GM23338 (cell line): ENCODE measurements at regions not wholly inside any gene's neighbourhood (a gene's known extent, or its start where the extent isn't known, plus 50 kb on each side); places are given as distances from the start of the nearest gene placed in this dataset.

ENCODE experiments used
- ATAC-seq: fragments of 200-7000 bp; cut with Tn5 transposase; 3 replicates; pipeline ENCODE4 v1.9.1; 2020
- DNase-seq: peaks from one replicate; pipeline ENCODE4 v3.0.0-alpha.2; 2015; ENCODE audit warnings: low spot score
- H2AFZ ChIP-seq: fragments of 200-600 bp; sonication (generic); 2 replicates; pipeline ENCODE4 v1.8.0; 2016; ENCODE audit warnings: antibody characterized with exemption, mild to moderate bottlenecking, moderate library complexity
- H3F3A ChIP-seq: fragments of 200-600 bp; sonication (generic); replicated peaks from 2 replicates; pipeline ENCODE4 v1.8.0; 2017; ENCODE audit warnings: antibody characterized with exemption, mixed run types, low read depth
- H3K27ac ChIP-seq: fragments of 200-600 bp; sonication (generic); 2 replicates; pipeline ENCODE4 v1.6.1; 2016; ENCODE audit warnings: low read depth
- H3K27me3 ChIP-seq: fragments of 200-600 bp; sonication (generic); 2 replicates; pipeline ENCODE4 v1.8.0; 2016; ENCODE audit warnings: mild to moderate bottlenecking, mixed run types, moderate library complexity; ENCODE audit not compliant: insufficient read depth
- H3K36me3 ChIP-seq: fragments of 200-600 bp; sonication (generic); 2 replicates; pipeline ENCODE4 v1.8.0; 2016; ENCODE audit warnings: mild to moderate bottlenecking; ENCODE audit not compliant: insufficient read depth
- H3K4me1 ChIP-seq: fragments of 200-600 bp; sonication (generic); 2 replicates; pipeline ENCODE4 v1.8.0; 2016; ENCODE audit warnings: mild to moderate bottlenecking, moderate library complexity; ENCODE audit not compliant: insufficient read depth
- H3K4me2 ChIP-seq: fragments of 200-600 bp; sonication (generic); 2 replicates; pipeline ENCODE4 v1.7.1; 2017; ENCODE audit warnings: mixed run types
- H3K4me3 ChIP-seq: fragments of 200-600 bp; sonication (generic); 2 replicates; pipeline ENCODE4 v1.6.1; 2016; ENCODE audit warnings: mixed run types
- H3K79me2 ChIP-seq: fragments of 200-600 bp; sonication (generic); replicated peaks from 2 replicates; pipeline ENCODE4 v1.8.0; 2017; ENCODE audit warnings: mild to moderate bottlenecking; ENCODE audit not compliant: insufficient read depth
- H3K9me2 ChIP-seq: fragments of 200-600 bp; sonication (generic); 2 replicates; pipeline ENCODE4 v1.8.0; 2017; ENCODE audit not compliant: insufficient read depth
- H4K20me1 ChIP-seq: fragments of 200-600 bp; sonication (generic); replicated peaks from 2 replicates; pipeline ENCODE4 v1.8.0; 2017; ENCODE audit warnings: mild to moderate bottlenecking; ENCODE audit not compliant: insufficient read depth
- H3K27ac Mint-ChIP-seq: 2 replicates; pipeline ENCODE4 v1.8.0; 2020; ENCODE audit warnings: inconsistent platforms, mild to moderate bottlenecking, moderate library complexity, mixed read lengths
- H3K27me3 Mint-ChIP-seq: 3 replicates; pipeline ENCODE4 v1.8.0; 2022; ENCODE audit warnings: low read depth, mild to moderate bottlenecking, moderate library complexity, mixed read lengths, inconsistent platforms; ENCODE audit not compliant: insufficient read depth, poor library complexity
- H3K36me3 Mint-ChIP-seq: 3 replicates; pipeline ENCODE4 v1.8.0; 2021; ENCODE audit warnings: low read depth, mild to moderate bottlenecking, inconsistent platforms, moderate library complexity, mixed read lengths
- H3K4me1 Mint-ChIP-seq: 3 replicates; pipeline ENCODE4 v1.8.0; 2020; ENCODE audit warnings: mild to moderate bottlenecking, inconsistent platforms, mixed read lengths
- H3K4me3 Mint-ChIP-seq: 3 replicates; pipeline ENCODE4 v1.8.0; 2021; ENCODE audit warnings: moderate library complexity, mild to moderate bottlenecking, inconsistent platforms, mixed read lengths
- H3K9me3 Mint-ChIP-seq: 3 replicates; pipeline ENCODE4 v1.8.0; 2020; ENCODE audit warnings: moderate library complexity, mild to moderate bottlenecking, inconsistent platforms, mixed read lengths
- CREB1 ChIP-seq: fragments of 250-450 bp; sonication (Bioruptor Pico); IDR thresholded peaks from 2 replicates; pipeline ENCODE4 v1.5.0; 2020; ENCODE audit warnings: low read depth, mild to moderate bottlenecking, moderate library complexity
- EZH2 ChIP-seq: fragments of 200-600 bp; sonication (generic); IDR thresholded peaks from one replicate; pipeline ENCODE4 v1.8.0; 2017; ENCODE audit warnings: antibody characterized with exemption, mild to moderate bottlenecking, low read depth; ENCODE audit not compliant: unreplicated experiment
- EZH2phosphoT487 ChIP-seq: fragments of 200-600 bp; sonication (generic); IDR thresholded peaks from one replicate; pipeline ENCODE4 v1.8.1; 2018; ENCODE audit warnings: antibody characterized with exemption; ENCODE audit not compliant: unreplicated experiment
- JUNB ChIP-seq: IDR thresholded peaks from one replicate; pipeline ENCODE4 v1.6.1; 2016; ENCODE audit warnings: antibody characterized with exemption; ENCODE audit not compliant: unreplicated experiment
- POLR2AphosphoS5 ChIP-seq: IDR thresholded peaks from 2 replicates; pipeline ENCODE4 v1.6.1; 2016; ENCODE audit warnings: antibody characterized with exemption, low read depth
- STAT1 ChIP-seq: IDR thresholded peaks from one replicate; pipeline ENCODE4 v1.6.1; 2016; ENCODE audit warnings: antibody characterized with exemption; ENCODE audit not compliant: unreplicated experiment
- ZNF114 ChIP-seq: fragments of 250-450 bp; sonication (Bioruptor Pico); IDR thresholded peaks from 2 replicates; pipeline ENCODE4 v1.5.0; 2020; ENCODE audit warnings: mild to moderate bottlenecking, moderate library complexity
- ZNF331 ChIP-seq: fragments of 250-450 bp; sonication (Bioruptor Pico); IDR thresholded peaks from 2 replicates; pipeline ENCODE4 v1.5.0; 2020; ENCODE audit warnings: low read depth, mild to moderate bottlenecking, moderate library complexity
- TF ChIP-seq, protein P1 (sequence below): IDR thresholded peaks from 2 replicates; pipeline ENCODE4 v1.6.1; 2016; ENCODE audit warnings: antibody characterized with exemption
- TF ChIP-seq, protein P2 (sequence below): IDR thresholded peaks from one replicate; pipeline ENCODE4 v1.6.1; 2018; ENCODE audit warnings: antibody characterized with exemption; ENCODE audit not compliant: unreplicated experiment
- TF ChIP-seq, protein P3 (sequence below), 2 experiments: fragments of 200-600 bp in 1 of 2; sonication (generic) in 1 of 2; conservative IDR thresholded peaks; 2 replicates each; pipeline versions ENCODE4 v1.5.1 to v1.6.1; 2016 to 2017; ENCODE audit warnings: antibody characterized with exemption in 2 of 2, low read depth in 2 of 2, mild to moderate bottlenecking in 2 of 2, moderate library complexity in 1 of 2
- TF ChIP-seq, protein P4 (sequence below): fragments of 250-450 bp; sonication (Bioruptor Pico); IDR thresholded peaks from 2 replicates; pipeline ENCODE4 v1.5.0; 2020; ENCODE audit warnings: mild to moderate bottlenecking, moderate library complexity

DNA sequence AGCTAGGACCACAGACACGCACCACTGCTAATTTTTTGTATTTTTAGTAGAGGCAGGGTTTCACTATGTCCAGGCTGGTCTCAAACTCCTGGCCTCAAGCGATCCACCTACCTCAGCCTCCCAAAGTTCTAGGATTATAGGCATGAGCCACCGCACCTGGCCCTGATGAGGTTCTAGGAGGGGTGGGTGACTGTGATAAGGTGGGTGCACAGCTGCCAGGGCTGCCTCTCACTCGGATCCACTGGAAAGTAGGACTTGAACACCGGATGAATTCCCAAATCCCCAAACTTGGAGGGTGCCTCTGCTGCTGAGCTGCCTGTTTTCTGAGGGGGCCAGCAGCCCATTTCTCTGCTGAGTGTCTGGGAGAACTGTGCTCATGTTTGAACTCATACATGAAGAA lies 68.2 kb upstream of the PARP1 start (continued):
- no peak for TF ChIP-seq CREB1 (CRISPR knock-in tag)
- TF ChIP-seq EZH2, result no peak
- TF ChIP-seq, protein P1, sequence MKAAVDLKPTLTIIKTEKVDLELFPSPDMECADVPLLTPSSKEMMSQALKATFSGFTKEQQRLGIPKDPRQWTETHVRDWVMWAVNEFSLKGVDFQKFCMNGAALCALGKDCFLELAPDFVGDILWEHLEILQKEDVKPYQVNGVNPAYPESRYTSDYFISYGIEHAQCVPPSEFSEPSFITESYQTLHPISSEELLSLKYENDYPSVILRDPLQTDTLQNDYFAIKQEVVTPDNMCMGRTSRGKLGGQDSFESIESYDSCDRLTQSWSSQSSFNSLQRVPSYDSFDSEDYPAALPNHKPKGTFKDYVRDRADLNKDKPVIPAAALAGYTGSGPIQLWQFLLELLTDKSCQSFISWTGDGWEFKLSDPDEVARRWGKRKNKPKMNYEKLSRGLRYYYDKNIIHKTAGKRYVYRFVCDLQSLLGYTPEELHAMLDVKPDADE, result no peak
- TF ChIP-seq, protein P2, sequence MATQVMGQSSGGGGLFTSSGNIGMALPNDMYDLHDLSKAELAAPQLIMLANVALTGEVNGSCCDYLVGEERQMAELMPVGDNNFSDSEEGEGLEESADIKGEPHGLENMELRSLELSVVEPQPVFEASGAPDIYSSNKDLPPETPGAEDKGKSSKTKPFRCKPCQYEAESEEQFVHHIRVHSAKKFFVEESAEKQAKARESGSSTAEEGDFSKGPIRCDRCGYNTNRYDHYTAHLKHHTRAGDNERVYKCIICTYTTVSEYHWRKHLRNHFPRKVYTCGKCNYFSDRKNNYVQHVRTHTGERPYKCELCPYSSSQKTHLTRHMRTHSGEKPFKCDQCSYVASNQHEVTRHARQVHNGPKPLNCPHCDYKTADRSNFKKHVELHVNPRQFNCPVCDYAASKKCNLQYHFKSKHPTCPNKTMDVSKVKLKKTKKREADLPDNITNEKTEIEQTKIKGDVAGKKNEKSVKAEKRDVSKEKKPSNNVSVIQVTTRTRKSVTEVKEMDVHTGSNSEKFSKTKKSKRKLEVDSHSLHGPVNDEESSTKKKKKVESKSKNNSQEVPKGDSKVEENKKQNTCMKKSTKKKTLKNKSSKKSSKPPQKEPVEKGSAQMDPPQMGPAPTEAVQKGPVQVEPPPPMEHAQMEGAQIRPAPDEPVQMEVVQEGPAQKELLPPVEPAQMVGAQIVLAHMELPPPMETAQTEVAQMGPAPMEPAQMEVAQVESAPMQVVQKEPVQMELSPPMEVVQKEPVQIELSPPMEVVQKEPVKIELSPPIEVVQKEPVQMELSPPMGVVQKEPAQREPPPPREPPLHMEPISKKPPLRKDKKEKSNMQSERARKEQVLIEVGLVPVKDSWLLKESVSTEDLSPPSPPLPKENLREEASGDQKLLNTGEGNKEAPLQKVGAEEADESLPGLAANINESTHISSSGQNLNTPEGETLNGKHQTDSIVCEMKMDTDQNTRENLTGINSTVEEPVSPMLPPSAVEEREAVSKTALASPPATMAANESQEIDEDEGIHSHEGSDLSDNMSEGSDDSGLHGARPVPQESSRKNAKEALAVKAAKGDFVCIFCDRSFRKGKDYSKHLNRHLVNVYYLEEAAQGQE, result no peak
- no peak for TF ChIP-seq POLR2AphosphoS5
- TF ChIP-seq, protein P3, sequence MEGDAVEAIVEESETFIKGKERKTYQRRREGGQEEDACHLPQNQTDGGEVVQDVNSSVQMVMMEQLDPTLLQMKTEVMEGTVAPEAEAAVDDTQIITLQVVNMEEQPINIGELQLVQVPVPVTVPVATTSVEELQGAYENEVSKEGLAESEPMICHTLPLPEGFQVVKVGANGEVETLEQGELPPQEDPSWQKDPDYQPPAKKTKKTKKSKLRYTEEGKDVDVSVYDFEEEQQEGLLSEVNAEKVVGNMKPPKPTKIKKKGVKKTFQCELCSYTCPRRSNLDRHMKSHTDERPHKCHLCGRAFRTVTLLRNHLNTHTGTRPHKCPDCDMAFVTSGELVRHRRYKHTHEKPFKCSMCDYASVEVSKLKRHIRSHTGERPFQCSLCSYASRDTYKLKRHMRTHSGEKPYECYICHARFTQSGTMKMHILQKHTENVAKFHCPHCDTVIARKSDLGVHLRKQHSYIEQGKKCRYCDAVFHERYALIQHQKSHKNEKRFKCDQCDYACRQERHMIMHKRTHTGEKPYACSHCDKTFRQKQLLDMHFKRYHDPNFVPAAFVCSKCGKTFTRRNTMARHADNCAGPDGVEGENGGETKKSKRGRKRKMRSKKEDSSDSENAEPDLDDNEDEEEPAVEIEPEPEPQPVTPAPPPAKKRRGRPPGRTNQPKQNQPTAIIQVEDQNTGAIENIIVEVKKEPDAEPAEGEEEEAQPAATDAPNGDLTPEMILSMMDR (conservative IDR thresholded peaks at IDR 0.05; ENCODE audit: low read depth in 2 of 2), result no peak
- TF ChIP-seq STAT1, result no peak
- TF ChIP-seq ZNF331 (CRISPR knock-in tag), result no peak
- TF ChIP-seq JUNB, result no peak

DNA sequence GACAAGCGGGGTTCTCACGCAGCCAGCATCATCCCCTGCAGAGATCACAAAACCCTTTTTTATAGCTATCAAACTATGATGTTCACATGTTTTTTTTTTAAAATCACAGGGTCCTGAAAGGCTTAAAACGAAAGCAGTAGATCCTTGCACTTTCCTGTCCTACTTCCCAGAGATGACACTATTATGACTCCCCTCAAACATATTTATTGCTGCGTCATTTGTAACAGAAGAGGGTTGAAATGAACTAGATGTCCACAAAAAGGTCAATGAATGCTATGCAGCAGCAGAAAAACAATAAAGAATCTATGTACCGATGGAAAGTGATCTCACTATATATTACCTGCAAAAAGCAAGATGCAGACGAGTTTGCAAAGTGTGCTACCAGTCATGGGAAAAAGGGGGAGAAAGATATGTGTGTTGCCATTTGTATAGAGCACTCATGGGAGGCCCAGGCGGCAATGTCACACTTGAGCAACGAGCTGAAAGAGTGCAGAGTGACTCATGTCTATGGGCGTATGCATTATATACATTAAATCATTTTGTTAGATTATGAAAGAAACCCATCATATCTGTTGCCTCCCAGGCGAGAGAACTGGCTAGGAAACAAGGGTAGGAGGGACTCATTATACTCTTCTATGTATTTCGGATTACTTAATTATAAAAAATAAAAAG lies 68.9 kb upstream of the PARP1 start:
- Mint-ChIP-seq H3K36me3 (no peaks in the 10 kb centered on the region), H3K9me3 (no peaks in the 10 kb centered on the region), H3K4me3 (no peak overlapping the region), H3K27me3 (peaks cover 5% of the 10 kb centered on the region), H3K4me1 (peaks cover 18% of the 10 kb centered on the region), H3K27ac (no peak overlapping the region)
- H3K4me3 ChIP-seq, result no peak overlapping the region
- H3K4me2 ChIP-seq, result no peak overlapping the region
- no peaks in the 10 kb centered on the region for H3K36me3 ChIP-seq
- DNase-seq, result no peak
- H3K9me2 ChIP-seq, result no peaks in the 10 kb centered on the region
- H3K79me2 ChIP-seq, result no peaks in the 10 kb centered on the region
- H4K20me1 ChIP-seq, result no peaks in the 10 kb centered on the region
- H3K4me1 ChIP-seq, result peaks cover 10% of the 10 kb centered on the region
- TF ChIP-seq EZH2phosphoT487 (no peak), ZNF114 (CRISPR knock-in tag) (no peak), JUNB (no peak), ZNF331 (CRISPR knock-in tag) (no peak), CREB1 (CRISPR knock-in tag) (no peak)
- TF ChIP-seq, protein P4, sequence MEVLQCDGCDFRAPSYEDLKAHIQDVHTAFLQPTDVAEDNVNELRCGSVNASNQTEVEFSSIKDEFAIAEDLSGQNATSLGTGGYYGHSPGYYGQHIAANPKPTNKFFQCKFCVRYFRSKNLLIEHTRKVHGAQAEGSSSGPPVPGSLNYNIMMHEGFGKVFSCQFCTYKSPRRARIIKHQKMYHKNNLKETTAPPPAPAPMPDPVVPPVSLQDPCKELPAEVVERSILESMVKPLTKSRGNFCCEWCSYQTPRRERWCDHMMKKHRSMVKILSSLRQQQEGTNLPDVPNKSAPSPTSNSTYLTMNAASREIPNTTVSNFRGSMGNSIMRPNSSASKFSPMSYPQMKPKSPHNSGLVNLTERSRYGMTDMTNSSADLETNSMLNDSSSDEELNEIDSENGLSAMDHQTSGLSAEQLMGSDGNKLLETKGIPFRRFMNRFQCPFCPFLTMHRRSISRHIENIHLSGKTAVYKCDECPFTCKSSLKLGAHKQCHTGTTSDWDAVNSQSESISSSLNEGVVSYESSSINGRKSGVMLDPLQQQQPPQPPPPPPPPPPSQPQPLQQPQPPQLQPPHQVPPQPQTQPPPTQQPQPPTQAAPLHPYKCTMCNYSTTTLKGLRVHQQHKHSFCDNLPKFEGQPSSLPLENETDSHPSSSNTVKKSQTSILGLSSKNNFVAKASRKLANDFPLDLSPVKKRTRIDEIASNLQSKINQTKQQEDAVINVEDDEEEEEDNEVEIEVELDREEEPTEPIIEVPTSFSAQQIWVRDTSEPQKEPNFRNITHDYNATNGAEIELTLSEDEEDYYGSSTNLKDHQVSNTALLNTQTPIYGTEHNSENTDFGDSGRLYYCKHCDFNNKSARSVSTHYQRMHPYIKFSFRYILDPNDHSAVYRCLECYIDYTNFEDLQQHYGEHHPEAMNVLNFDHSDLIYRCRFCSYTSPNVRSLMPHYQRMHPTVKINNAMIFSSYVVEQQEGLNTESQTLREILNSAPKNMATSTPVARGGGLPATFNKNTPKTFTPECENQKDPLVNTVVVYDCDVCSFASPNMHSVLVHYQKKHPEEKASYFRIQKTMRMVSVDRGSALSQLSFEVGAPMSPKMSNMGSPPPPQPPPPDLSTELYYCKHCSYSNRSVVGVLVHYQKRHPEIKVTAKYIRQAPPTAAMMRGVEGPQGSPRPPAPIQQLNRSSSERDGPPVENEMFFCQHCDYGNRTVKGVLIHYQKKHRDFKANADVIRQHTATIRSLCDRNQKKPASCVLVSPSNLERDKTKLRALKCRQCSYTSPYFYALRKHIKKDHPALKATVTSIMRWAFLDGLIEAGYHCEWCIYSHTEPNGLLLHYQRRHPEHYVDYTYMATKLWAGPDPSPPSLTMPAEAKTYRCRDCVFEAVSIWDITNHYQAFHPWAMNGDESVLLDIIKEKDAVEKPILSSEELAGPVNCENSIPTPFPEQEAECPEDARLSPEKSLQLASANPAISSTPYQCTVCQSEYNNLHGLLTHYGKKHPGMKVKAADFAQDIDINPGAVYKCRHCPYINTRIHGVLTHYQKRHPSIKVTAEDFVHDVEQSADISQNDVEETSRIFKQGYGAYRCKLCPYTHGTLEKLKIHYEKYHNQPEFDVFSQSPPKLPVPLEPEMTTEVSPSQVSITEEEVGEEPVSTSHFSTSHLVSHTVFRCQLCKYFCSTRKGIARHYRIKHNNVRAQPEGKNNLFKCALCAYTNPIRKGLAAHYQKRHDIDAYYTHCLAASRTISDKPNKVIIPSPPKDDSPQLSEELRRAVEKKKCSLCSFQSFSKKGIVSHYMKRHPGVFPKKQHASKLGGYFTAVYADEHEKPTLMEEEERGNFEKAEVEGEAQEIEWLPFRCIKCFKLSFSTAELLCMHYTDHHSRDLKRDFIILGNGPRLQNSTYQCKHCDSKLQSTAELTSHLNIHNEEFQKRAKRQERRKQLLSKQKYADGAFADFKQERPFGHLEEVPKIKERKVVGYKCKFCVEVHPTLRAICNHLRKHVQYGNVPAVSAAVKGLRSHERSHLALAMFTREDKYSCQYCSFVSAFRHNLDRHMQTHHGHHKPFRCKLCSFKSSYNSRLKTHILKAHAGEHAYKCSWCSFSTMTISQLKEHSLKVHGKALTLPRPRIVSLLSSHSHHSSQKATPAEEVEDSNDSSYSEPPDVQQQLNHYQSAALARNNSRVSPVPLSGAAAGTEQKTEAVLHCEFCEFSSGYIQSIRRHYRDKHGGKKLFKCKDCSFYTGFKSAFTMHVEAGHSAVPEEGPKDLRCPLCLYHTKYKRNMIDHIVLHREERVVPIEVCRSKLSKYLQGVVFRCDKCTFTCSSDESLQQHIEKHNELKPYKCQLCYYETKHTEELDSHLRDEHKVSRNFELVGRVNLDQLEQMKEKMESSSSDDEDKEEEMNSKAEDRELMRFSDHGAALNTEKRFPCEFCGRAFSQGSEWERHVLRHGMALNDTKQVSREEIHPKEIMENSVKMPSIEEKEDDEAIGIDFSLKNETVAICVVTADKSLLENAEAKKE (CRISPR knock-in tag), result no peak
- H3K27me3 ChIP-seq, result no peaks in the 10 kb centered on the region
- no peak overlapping the region for H2AFZ ChIP-seq
- H3F3A ChIP-seq, result no peaks in the 10 kb centered on the region
- H3K27ac ChIP-seq, result no peak overlapping the region
- no peak for ATAC-seq
